H9 (cell line): ENCODE measurements at regions not wholly inside any gene's neighbourhood (a gene's known extent, or its start where the extent isn't known, plus 50 kb on each side); places are given as distances from the start of the nearest gene placed in this dataset.

Experiments
- DNase-seq: peaks from one replicate; pipeline ENCODE4 v3.0.0-alpha.2; 2017
- H2AFZ ChIP-seq: one replicate; pipeline ENCODE4 v1.6.1; 2013; ENCODE audit warnings: mild to moderate bottlenecking, low read length, control low read depth, moderate library complexity
- H2AK5ac ChIP-seq: 2 replicates; pipeline ENCODE4 v1.6.1; 2013; ENCODE audit warnings: low read length, control low read depth, mixed read lengths; ENCODE audit not compliant: insufficient read length
- H2BK120ac ChIP-seq: one replicate; pipeline ENCODE4 v1.6.1; 2013; ENCODE audit warnings: low read depth, mild to moderate bottlenecking, low read length, control low read depth, inconsistent platforms; ENCODE audit not compliant: poor library complexity, severe bottlenecking
- H2BK12ac ChIP-seq: 2 replicates; pipeline ENCODE4 v1.6.1; 2013; ENCODE audit warnings: low read length, control low read depth, mixed read lengths, low read depth; ENCODE audit not compliant: insufficient read length
- H2BK15ac ChIP-seq: 2 replicates; pipeline ENCODE4 v1.6.1; 2013; ENCODE audit warnings: low read depth, low read length, control low read depth
- H2BK20ac ChIP-seq: one replicate; pipeline ENCODE4 v1.6.1; 2013; ENCODE audit warnings: low read depth, mild to moderate bottlenecking, low read length, control low read depth, inconsistent platforms; ENCODE audit not compliant: poor library complexity, severe bottlenecking
- H2BK5ac ChIP-seq: 2 replicates; pipeline ENCODE4 v1.6.1; 2013; ENCODE audit warnings: low read length, control low read depth, mixed read lengths; ENCODE audit not compliant: insufficient read length
- H3K14ac ChIP-seq: 2 replicates; pipeline ENCODE4 v1.6.1; 2013; ENCODE audit warnings: low read length, control low read depth; ENCODE audit not compliant: insufficient read depth
- H3K18ac ChIP-seq: 2 replicates; pipeline ENCODE4 v1.6.1; 2013; ENCODE audit warnings: low read depth, mild to moderate bottlenecking, mixed read lengths, low read length, control low read depth; ENCODE audit not compliant: insufficient read length
- H3K23ac ChIP-seq: 2 replicates; pipeline ENCODE4 v1.6.1; 2013; ENCODE audit warnings: low read length, control low read depth, mixed read lengths, low read depth; ENCODE audit not compliant: insufficient read length
- H3K23me2 ChIP-seq: 2 replicates; pipeline ENCODE4 v1.6.1; 2013; ENCODE audit warnings: low read depth, mild to moderate bottlenecking, mixed read lengths, low read length, control low read depth; ENCODE audit not compliant: insufficient read length, poor library complexity, severe bottlenecking
- H3K27ac ChIP-seq: 2 replicates; pipeline ENCODE4 v1.5.1; 2013; ENCODE audit warnings: low read length, control low read depth, mixed read lengths, low read depth; ENCODE audit not compliant: insufficient read length
- H3K27me3 ChIP-seq: 2 replicates; pipeline ENCODE4 v1.6.1; 2013; ENCODE audit warnings: low read length, control low read depth, inconsistent platforms; ENCODE audit not compliant: insufficient read depth
- H3K4ac ChIP-seq: 2 replicates; pipeline ENCODE4 v1.6.1; 2013; ENCODE audit warnings: low read depth, mild to moderate bottlenecking, control low read depth, inconsistent platforms, low read length, moderate library complexity
- H3K4me1 ChIP-seq: 2 replicates; pipeline ENCODE4 v1.6.1; 2013; ENCODE audit warnings: low read length, control low read depth, inconsistent platforms; ENCODE audit not compliant: insufficient read depth
- H3K4me2 ChIP-seq: 2 replicates; pipeline ENCODE4 v1.6.1; 2013; ENCODE audit warnings: low read length, control low read depth, mixed read lengths; ENCODE audit not compliant: insufficient read length, insufficient read depth
- H3K56ac ChIP-seq: 2 replicates; pipeline ENCODE4 v1.6.1; 2013; ENCODE audit warnings: low read depth, mild to moderate bottlenecking, mixed read lengths, low read length, control low read depth; ENCODE audit not compliant: insufficient read length
- H3K79me1 ChIP-seq: 2 replicates; pipeline ENCODE4 v1.6.1; 2013; ENCODE audit warnings: low read depth, mild to moderate bottlenecking, moderate library complexity, low read length, control low read depth, inconsistent platforms; ENCODE audit not compliant: insufficient read depth, poor library complexity, severe bottlenecking
- H3K79me2 ChIP-seq: 2 replicates; pipeline ENCODE4 v1.6.1; 2013; ENCODE audit warnings: low read length, control low read depth, inconsistent platforms; ENCODE audit not compliant: insufficient read depth
- H3K9ac ChIP-seq: 2 replicates; pipeline ENCODE4 v1.6.1; 2013; ENCODE audit warnings: low read length, control low read depth, mixed read lengths; ENCODE audit not compliant: insufficient read length; ENCODE audit errors: extremely low read depth
- H3K9me3 ChIP-seq: one replicate; pipeline ENCODE4 v1.6.1; 2013; ENCODE audit warnings: low read depth, low read length, inconsistent platforms; ENCODE audit not compliant: control insufficient read depth
- H3T11ph ChIP-seq: one replicate; pipeline ENCODE4 v1.6.1; 2013; ENCODE audit warnings: mild to moderate bottlenecking, low read length, control low read depth, inconsistent platforms
- H4K20me1 ChIP-seq: one replicate; pipeline ENCODE4 v1.6.1; 2013; ENCODE audit not compliant: control insufficient read depth, insufficient read length, insufficient read depth
- H4K5ac ChIP-seq: 2 replicates; pipeline ENCODE4 v1.6.1; 2013; ENCODE audit warnings: low read depth, mild to moderate bottlenecking, mixed read lengths, low read length, control low read depth; ENCODE audit not compliant: insufficient read length
- H4K8ac ChIP-seq: replicated peaks from 2 replicates; pipeline ENCODE4 v1.6.1; 2013; ENCODE audit warnings: low read length, control low read depth, mixed read lengths, low read depth; ENCODE audit not compliant: insufficient read length
- H4K91ac ChIP-seq: 2 replicates; pipeline ENCODE4 v1.6.1; 2013; ENCODE audit warnings: low read depth, mild to moderate bottlenecking, moderate library complexity, mixed read lengths, low read length, control low read depth; ENCODE audit not compliant: insufficient read length
- H3K27ac Mint-ChIP-seq, 3 experiments: 2 replicates in 2 of 3; 3 replicates in 1 of 3; pipeline ENCODE4 v1.8.0; 2020 to 2021; ENCODE audit warnings: mixed read lengths in 3 of 3, mild to moderate bottlenecking in 1 of 3, moderate library complexity in 1 of 3
- H3K27me3 Mint-ChIP-seq: 2 replicates; pipeline ENCODE4 v1.8.0; 2021; ENCODE audit warnings: low read depth, mild to moderate bottlenecking, moderate library complexity, mixed read lengths
- H3K36me3 Mint-ChIP-seq, 3 experiments: 2 replicates in 2 of 3; 3 replicates in 1 of 3; pipeline ENCODE4 v1.8.0; 2020 to 2021; ENCODE audit warnings: low read depth in 3 of 3, mixed read lengths in 3 of 3; ENCODE audit not compliant: insufficient read depth in 1 of 3
- H3K4me1 Mint-ChIP-seq, 2 experiments: 2 replicates each; pipeline ENCODE4 v1.8.0; 2020; ENCODE audit warnings: mixed read lengths in 2 of 2
- H3K4me3 Mint-ChIP-seq, 2 experiments: 2 replicates in 1 of 2; 3 replicates in 1 of 2; pipeline ENCODE4 v1.8.0; 2020 to 2021; ENCODE audit warnings: mild to moderate bottlenecking in 2 of 2, mixed read lengths in 2 of 2, moderate library complexity in 1 of 2
- H3K9me3 Mint-ChIP-seq, 2 experiments: 2 replicates in 1 of 2; 3 replicates in 1 of 2; pipeline ENCODE4 v1.8.0; 2020; ENCODE audit warnings: mild to moderate bottlenecking in 2 of 2, mixed read lengths in 2 of 2, moderate library complexity in 1 of 2
- CTCF ChIP-seq: fragments of 200-600 bp; sonication (generic); conservative IDR thresholded peaks from 3 replicates; pipeline ENCODE4 v1.8.0; 2021; ENCODE audit warnings: antibody characterized with exemption, mild to moderate bottlenecking
- WGBS: extraction: QIAGEN DNeasy Blood & Tissue Kit; methylation state at CpG from one replicate; pipeline ENCODE4 v1.1.7; 2013; ENCODE audit warnings: missing lambda C conversion rate, low lambda C conversion rate, mixed read lengths; ENCODE audit not compliant: insufficient read length; ENCODE audit errors: extremely low coverage; 5-methylcytosine and 5-hydroxymethylcytosine counted together

GRCh38 chr17:77271411-77271810 lies 130.6 kb downstream of the SEC14L1 start:
- Histone ChIP-seq H2BK120ac (no peak overlapping the region), H2BK15ac (no peak overlapping the region), H3K27me3 (no peaks in the 10 kb centered on the region), H4K5ac (no peak overlapping the region), H3K56ac (no peak overlapping the region), H2AK5ac (no peak overlapping the region), H2BK5ac (no peak overlapping the region), H3K9me3 (no peaks in the 10 kb centered on the region), H4K91ac (no peak overlapping the region), H3K23me2 (no peaks in the 10 kb centered on the region), H3K79me1 (no peaks in the 10 kb centered on the region), H3K14ac (no peak overlapping the region), H3T11ph (no peak overlapping the region), H3K9ac (no peak overlapping the region), H2BK12ac (no peak overlapping the region), H4K8ac (no peak overlapping the region), H3K4me1 (no peaks in the 10 kb centered on the region), H3K4ac (no peak overlapping the region), H3K23ac (no peak overlapping the region), H3K27ac (no peak overlapping the region), H3K18ac (no peak overlapping the region), H4K20me1 (peaks cover 3% of the 10 kb centered on the region), H3K4me2 (no peak overlapping the region), H2BK20ac (no peak overlapping the region), H2AFZ (no peak overlapping the region), H3K79me2 (no peaks in the 10 kb centered on the region)
- no peaks in the 10 kb centered on the region for H3K9me3 Mint-ChIP-seq
- peaks cover 14% of the 10 kb centered on the region for H3K27me3 Mint-ChIP-seq
- no peaks in the 10 kb centered on the region for H3K36me3 Mint-ChIP-seq
- H3K4me1 Mint-ChIP-seq, result peaks cover 0 to 9% of the 10 kb centered on the region in 2 experiments; a peak in 2 of 4 replicates
- H3K4me3 Mint-ChIP-seq, result no peak overlapping the region
- no peak for DNase-seq
- no peak overlapping the region for H3K27ac Mint-ChIP-seq
- no peak for TF ChIP-seq CTCF
- no CpG with 5 or more reads among the region's 8 CpGs for WGBS
